Renal cortex interstitium (tissue), 11 donors: ENCODE measurements at regions not wholly inside any gene's neighbourhood (a gene's known extent, or its start where the extent isn't known, plus 50 kb on each side); places are given as distances from the start of the nearest gene placed in this dataset.
"Not testable (repeated sequence)": the region's sequence is repeated elsewhere in the genome, so short reads cannot be mapped to it uniquely, and the experiment has no call there.

Experiments
- DNase-seq, 11 donors: peaks; one replicate each; pipeline ENCODE4 v3.0.0-alpha.2; 2013; ENCODE audit warnings: low read depth in 9 of 11, low spot score in 4 of 11; ENCODE audit errors: extremely low read depth in 1 of 11

GRCh38 chr22:47902646-47903180 lies 1140.3 kb downstream of the TBC1D22A start:
- DNase-seq, result no peak

DNA sequence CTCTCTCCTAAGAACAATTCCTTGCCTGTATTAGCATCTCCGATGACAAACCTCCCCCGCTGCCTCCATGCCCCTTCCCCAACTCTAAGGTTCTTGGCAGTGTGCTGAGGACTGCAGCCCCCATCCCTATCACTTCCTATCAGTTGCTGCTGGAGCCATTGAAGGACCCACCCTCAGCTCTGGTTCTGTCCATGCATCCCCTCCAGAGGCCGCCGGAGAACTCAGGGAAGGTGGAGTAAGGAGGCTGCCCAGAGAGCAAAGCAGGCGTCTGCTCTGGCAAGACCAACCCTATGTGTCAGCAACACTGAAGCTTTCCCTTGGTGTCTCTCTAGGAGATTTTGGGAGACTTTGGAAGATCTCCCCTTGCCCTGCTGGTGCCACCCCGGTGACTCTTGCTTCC lies 1139.5 kb downstream of the TBC1D22A start:
- DNase-seq, result no peak

GRCh38 chr22:47899894-47900293 lies 1137.4 kb downstream of the TBC1D22A start:
- DNase-seq, result no peak

DNA sequence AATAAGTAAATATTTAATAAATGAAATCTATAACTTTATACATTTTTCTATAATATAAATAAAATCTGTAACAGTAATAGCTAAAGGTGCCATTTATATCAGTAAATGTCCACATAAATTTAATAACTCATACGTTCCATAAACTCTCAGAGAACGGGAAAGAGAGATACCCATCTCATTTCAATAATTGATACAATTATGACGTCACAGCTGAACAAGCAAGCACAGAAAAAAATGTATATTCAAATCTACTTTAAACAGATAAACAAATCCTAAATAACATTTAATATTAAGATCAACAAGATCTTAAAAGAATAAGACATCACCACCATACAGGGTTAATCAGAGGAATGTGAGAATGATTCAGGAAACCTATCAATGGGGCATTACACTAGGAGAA lies 1136.5 kb downstream of the TBC1D22A start:
- DNase-seq, result no peak

DNA sequence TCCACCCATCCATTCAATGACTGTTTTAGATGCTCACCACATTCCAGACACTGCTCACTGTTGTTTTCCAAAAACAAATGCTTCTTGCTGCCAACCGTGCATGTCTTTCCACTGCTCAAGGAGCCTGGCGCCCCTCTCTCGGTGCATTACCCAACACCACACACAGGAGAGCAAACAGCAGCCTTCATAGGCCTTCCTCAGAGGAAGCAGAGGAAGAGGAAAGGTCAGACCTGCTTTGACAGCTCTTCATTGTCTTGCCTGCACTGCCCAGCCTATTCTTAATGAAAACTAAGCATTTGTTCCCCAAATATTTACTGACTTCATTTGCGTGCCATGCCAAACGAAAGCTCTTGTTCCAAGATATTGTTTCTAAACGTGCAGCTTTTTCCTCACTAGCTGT lies 1129.2 kb downstream of the TBC1D22A start:
- no peak for DNase-seq

DNA sequence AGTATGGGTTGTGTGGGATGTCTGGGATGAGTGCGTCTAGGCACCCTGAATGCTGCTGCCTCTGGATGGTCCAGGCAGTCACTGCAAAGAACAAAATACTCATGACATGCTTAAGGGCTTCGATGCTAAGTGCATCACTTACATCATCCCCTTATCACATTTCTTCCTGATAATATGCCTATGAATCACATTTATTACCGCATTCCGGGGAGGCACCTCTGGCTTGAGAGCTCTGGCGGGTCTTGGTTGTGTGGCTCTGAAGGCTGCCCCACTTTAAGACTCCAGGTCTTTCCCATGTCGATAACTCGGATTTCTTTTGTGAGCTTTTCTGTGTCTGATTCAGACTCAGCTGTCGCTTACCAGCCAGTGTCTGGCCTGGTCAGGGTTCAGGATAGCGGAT lies 1126.4 kb downstream of the TBC1D22A start:
- no peak for DNase-seq

GRCh38 chr22:47884775-47885174 lies 1122.3 kb downstream of the TBC1D22A start:
- DNase-seq, result no peak

- DNase-seq, result no peak
Measured at GRCh38 chr22:47884200-47884599, 1121.8 kb downstream of the TBC1D22A start.

DNA sequence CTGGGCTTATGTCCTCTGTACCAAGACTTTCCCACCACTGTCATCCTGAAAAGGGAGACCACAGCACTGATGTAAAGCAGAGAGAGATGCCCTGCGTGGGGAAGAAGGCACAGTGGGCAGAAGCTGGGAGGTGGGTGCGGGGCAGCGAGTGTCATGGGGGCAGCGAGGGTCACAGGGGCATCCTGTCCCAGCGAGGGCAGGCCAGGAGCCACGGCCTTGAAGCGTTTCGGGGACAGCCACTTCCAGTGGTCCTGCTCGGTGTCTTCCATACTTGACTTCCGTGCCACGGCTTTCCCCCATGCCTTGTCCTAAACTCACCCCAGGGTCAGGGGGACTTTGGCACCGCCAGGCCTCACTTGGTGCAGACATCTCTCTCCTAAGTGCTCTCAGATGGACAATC lies 1121.3 kb downstream of the TBC1D22A start:
- DNase-seq, result no peak

DNA sequence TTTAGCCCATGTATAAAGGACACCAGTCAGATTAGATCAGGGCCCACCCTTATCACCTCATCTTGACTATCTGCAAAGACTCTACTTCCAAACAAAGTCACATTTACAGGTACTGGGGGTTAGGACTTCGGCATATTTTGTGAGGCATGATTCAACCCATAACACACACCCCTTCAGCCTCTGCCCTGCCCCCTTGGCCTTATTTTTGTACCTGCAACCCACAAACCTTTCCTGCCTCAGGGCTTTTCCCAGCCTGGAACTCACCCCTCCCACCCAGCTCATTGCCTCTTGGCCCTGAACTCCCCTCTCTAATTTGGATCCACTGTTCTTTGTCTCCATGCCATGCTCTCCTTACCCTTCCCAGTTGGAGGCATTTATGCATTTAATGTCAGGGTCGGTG lies 1116.9 kb downstream of the TBC1D22A start:
- DNase-seq, result no peak

GRCh38 chr22:47878460-47878859 lies 1116.0 kb downstream of the TBC1D22A start:
- DNase-seq, result peak in 5 of 11 donors; percentile 20 to 54 (median 43)

- no peak for DNase-seq
Measured at GRCh38 chr22:47872761-47873535, 1110.5 kb downstream of the TBC1D22A start.

- no peak for DNase-seq
Measured at GRCh38 chr22:47865626-47866025, 1103.2 kb downstream of the TBC1D22A start.

GRCh38 chr22:47862394-47862793 lies 1099.9 kb downstream of the TBC1D22A start:
- no peak for DNase-seq

- not testable (repeated sequence) for DNase-seq
Measured at GRCh38 chr22:47860907-47861306, 1098.5 kb downstream of the TBC1D22A start.

GRCh38 chr22:47859881-47860525 lies 1097.6 kb downstream of the TBC1D22A start:
- DNase-seq, result peak in 3 of 11 donors; percentile 34 to 39 (median 38)

DNA sequence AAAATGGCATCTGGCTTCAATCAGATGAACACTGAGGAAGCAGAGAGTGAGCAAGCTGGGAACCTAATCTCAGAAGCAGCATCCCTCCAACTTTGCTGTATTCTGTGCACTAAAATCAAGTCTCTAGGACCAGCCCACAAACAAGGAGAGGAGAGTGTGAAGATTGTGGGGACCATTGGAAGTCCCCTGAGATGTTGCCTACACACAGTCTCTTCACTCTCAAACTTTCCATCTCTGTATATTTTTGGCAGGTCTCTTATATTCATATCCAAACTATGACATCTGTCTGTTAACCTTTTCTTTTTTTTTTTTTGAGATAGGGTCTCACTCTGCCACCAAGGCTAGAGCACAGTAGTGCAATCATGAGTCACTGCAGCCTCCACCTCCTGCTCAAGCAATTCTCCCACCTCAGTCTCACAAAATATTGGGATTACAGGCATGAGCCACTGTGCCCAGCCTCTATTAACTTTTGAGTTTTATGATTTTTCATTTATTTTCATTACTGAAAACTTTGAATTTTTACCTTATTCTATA lies 1096.4 kb downstream of the TBC1D22A start:
- no peak for DNase-seq

DNA sequence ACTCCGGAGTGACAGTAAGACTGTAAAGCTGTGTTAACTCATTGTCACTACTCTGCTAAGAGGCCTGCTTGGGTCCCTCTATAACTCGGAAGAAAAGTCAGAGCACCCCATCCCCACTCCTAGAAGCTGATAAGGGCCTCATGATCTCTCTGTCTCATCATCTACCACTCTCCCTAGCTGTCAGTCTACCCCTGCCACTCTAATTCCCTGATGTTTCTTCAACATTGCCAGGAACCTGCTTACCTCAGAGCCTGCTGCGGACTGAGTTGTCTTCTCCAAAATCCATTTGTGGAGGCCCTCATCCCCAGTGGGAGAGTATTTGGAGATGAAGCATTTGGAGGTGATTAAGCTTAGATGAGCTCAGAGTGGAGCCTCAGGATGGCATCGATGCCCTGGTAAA lies 1092.2 kb downstream of the TBC1D22A start:
- no peak for DNase-seq

DNA sequence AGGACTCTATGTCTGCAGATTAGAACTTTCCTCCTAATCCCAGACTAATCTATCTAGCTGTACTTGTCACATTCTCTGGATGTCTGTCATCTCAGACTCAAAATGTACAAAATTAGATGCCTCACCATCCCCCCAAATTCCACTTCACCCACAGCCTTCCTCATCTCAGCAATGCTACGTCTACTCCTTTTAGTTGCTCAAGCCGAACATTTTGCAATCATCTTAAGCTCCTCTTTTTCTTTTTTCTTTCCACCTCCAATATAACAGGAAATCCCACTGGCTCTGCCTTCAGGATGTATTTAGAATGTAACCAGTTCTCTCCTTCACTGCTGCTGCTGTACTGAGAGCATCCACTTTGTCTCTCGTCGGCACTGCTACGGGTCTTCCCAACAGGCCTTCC lies 1091.8 kb downstream of the TBC1D22A start:
- DNase-seq, result no peak

GRCh38 chr22:47853750-47854149 lies 1091.3 kb downstream of the TBC1D22A start:
- no peak for DNase-seq
